HEK293T (cell line): ENCODE measurements at regions not wholly inside any gene's neighbourhood (a gene's known extent, or its start where the extent isn't known, plus 50 kb on each side); places are given as distances from the start of the nearest gene placed in this dataset.

Experiments used
- ARNT ChIP-seq: fragments of 450-650 bp; IDR thresholded peaks from 2 replicates; pipeline ENCODE4 v1.6.1; 2017; ENCODE audit warnings: mild to moderate bottlenecking
- BHLHE40 ChIP-seq: fragments of 450-650 bp; IDR thresholded peaks from 2 replicates; pipeline ENCODE4 v1.6.1; 2016; ENCODE audit warnings: mild to moderate bottlenecking, moderate library complexity, borderline replicate concordance
- CTBP1 ChIP-seq: fragments of 450-650 bp; IDR thresholded peaks from 2 replicates; pipeline ENCODE4 v1.6.1; 2016; ENCODE audit warnings: borderline replicate concordance
- ELF4 ChIP-seq: fragments of 450-650 bp; IDR thresholded peaks from 2 replicates; pipeline ENCODE4 v1.6.1; 2017; ENCODE audit warnings: antibody characterized with exemption
- FOXK2 ChIP-seq: fragments of 450-650 bp; IDR thresholded peaks from 2 replicates; pipeline ENCODE4 v1.6.1; 2016; ENCODE audit warnings: mild to moderate bottlenecking
- FOXM1 ChIP-seq: fragments of 450-650 bp; IDR thresholded peaks from 2 replicates; pipeline ENCODE4 v1.6.1; 2017; ENCODE audit warnings: mild to moderate bottlenecking, borderline replicate concordance
- HDGF ChIP-seq: fragments of 450-650 bp; IDR thresholded peaks from 2 replicates; pipeline ENCODE4 v1.6.1; 2017; ENCODE audit warnings: antibody characterized with exemption, borderline replicate concordance
- LEF1 ChIP-seq: fragments of 450-650 bp; IDR thresholded peaks from 2 replicates; pipeline ENCODE4 v1.6.1; 2017; ENCODE audit warnings: mild to moderate bottlenecking, borderline replicate concordance
- NFRKB ChIP-seq: fragments of 450-650 bp; IDR thresholded peaks from 2 replicates; pipeline ENCODE4 v1.6.1; 2016; ENCODE audit warnings: mild to moderate bottlenecking, moderate library complexity
- PKNOX1 ChIP-seq: fragments of 450-650 bp; IDR thresholded peaks from 2 replicates; pipeline ENCODE4 v1.6.1; 2016
- SP1 ChIP-seq: fragments of 450-650 bp; IDR thresholded peaks from 2 replicates; pipeline ENCODE4 v1.6.1; 2017
- SUZ12 ChIP-seq: fragments of 450-650 bp; IDR thresholded peaks from 2 replicates; pipeline ENCODE4 v1.6.1; 2016; ENCODE audit warnings: mild to moderate bottlenecking
- TARDBP ChIP-seq: fragments of 450-650 bp; IDR thresholded peaks from 2 replicates; pipeline ENCODE4 v1.6.1; 2016
- ZNF384 ChIP-seq: fragments of 450-650 bp; IDR thresholded peaks from 2 replicates; pipeline ENCODE4 v1.6.1; 2016

GRCh38 chr15:70576696-70577095, 186.7 kb downstream of the UACA start:
- TF ChIP-seq TARDBP (no peak), SUZ12 (no peak), ARNT (no peak), SP1 (no peak), FOXK2 (no peak), BHLHE40 (no peak), CTBP1 (no peak), FOXM1 (no peak), HDGF (no peak), LEF1 (no peak), ZNF384 (no peak), PKNOX1 (no peak), NFRKB (no peak), ELF4 (no peak)
